ENCODE measurements at regions not wholly inside any gene's neighbourhood (a gene's known extent, or its start where the extent isn't known, plus 50 kb on each side); places are given as distances from the start of the nearest gene placed in this dataset.

GRCh38 chr13:34156841-34157365, 339.0 kb downstream of the RFC3 start:
- DNase-seq (ENCODE audit: low spot score): peak; percentile 62

DNA sequence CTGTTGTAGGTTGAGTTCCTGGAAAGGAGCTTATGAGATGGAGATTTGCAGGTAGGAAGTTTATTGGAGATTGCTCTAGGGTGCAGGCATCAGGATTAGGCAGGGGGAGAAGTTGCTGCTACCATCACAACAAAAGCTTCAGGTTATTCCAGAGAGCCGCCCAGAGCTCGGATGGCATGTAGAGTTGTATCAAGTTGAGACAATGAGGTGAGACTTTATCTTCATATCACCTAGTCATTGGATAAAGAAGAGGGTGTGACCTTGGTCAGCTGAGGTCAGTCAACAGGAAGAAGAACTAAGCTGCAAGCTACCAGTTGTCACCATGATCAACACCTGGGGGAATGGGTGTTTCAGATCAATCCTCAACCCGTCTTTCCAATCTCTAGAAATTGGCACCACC, 342.0 kb downstream of the RFC3 start:
- no peak for DNase-seq (ENCODE audit: low spot score)
- TF ChIP-seq, protein P1, sequence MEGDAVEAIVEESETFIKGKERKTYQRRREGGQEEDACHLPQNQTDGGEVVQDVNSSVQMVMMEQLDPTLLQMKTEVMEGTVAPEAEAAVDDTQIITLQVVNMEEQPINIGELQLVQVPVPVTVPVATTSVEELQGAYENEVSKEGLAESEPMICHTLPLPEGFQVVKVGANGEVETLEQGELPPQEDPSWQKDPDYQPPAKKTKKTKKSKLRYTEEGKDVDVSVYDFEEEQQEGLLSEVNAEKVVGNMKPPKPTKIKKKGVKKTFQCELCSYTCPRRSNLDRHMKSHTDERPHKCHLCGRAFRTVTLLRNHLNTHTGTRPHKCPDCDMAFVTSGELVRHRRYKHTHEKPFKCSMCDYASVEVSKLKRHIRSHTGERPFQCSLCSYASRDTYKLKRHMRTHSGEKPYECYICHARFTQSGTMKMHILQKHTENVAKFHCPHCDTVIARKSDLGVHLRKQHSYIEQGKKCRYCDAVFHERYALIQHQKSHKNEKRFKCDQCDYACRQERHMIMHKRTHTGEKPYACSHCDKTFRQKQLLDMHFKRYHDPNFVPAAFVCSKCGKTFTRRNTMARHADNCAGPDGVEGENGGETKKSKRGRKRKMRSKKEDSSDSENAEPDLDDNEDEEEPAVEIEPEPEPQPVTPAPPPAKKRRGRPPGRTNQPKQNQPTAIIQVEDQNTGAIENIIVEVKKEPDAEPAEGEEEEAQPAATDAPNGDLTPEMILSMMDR (IDR thresholded peaks at IDR 0.05; ENCODE audit: extremely low read depth, missing control alignments): no peak

More at GRCh38 chr13:34156841-34157365, 339.0 kb downstream of the RFC3 start:
- TF ChIP-seq, protein P1 (IDR thresholded peaks at IDR 0.05; ENCODE audit: extremely low read depth, missing control alignments): no peak

DNA sequence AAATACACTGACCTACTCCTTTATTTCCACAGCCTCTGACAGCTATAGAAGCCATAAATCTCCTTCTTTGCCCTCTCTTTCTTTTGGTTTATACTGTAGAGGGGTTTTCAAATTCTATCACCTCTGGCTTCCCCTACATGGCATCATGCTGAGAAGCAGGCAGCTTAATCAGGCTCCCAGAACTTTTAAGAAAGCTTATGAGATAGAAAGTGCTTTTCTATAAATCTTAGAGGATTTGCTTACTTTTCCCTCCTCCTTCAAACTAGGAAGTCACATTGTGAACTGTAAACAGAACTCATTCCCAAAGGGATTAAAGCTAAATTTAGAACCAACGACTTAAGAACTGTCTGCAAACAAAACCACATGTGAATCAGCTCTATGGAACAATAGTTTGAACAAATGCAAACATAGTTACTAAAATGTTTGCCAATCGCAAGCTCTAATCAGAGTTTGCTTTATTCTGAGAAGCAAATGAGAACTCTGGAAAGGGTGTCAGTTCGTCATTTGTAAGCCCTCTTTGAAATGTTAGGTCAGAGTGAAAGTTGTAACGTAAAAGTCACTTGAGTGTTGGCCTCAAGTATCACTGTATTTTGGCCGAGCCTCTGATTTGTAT, 344.1 kb downstream of the RFC3 start:
- TF ChIP-seq, protein P1 (IDR thresholded peaks at IDR 0.05; ENCODE audit: extremely low read depth, missing control alignments): no peak
- DNase-seq (ENCODE audit: low spot score): no peak

DNA sequence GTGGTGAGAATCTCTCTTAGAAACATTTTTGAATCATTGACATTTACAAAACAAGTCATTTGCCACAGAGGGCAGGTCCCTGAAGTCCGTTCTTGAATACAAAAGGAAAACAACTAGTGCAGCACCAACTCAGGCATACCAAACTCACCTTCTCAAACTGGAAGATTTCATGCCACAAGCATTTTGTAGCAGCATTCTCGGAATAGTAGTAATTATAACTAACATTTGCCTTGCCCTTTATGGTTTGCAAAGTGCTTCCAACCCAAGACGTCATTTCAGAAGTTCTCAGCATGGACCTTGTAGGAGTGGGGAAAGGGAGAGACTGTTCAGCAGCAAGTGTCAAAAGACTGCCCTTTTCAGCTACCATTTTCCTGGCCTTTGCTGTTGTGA, 344.6 kb downstream of the RFC3 start:
- TF ChIP-seq, protein P1 (IDR thresholded peaks at IDR 0.05; ENCODE audit: extremely low read depth, missing control alignments): no peak
- DNase-seq (ENCODE audit: low spot score): no peak

DNA sequence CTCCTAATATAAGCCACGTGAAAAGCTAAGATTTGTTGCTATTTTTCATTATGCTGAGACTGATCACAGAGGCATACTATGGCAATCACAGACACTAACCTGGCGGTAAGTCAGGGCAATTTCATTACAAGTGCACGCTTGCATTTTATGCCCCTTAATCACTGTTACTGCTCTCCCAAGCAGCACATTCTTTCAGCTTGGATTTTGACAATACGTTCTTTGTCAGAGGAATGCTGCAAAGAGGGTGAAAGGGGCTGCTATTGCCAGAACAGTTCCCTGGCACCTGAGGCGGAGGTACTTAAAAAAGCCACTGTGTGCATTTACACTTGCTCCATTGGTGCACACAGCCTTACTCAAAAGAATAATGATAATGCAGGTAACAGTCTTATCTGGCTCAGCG, 346.6 kb downstream of the RFC3 start:
- DNase-seq (ENCODE audit: low spot score): no peak
- TF ChIP-seq, protein P1 (IDR thresholded peaks at IDR 0.05; ENCODE audit: extremely low read depth, missing control alignments): no peak

DNA sequence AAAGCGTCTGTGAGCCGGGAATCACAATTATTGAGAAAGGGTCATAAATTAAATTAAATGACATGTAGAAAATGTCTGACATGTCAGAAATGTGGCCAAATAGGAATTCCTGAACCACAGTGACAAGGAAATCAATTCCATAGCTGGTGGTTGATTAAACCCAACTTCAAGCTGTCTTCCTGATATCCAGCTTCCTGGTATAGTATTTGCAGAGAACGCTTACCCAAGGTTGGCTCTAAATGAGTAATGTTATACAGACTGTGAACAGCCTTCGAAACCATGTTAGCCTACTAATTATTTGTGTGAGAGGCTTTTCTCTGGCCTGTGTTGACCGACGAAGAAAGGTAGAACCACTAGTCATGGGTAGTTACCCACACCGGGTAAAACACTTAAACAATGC, 347.2 kb downstream of the RFC3 start:
- no peak for DNase-seq (ENCODE audit: low spot score)
- TF ChIP-seq, protein P1 (IDR thresholded peaks at IDR 0.05; ENCODE audit: extremely low read depth, missing control alignments): no peak

DNA sequence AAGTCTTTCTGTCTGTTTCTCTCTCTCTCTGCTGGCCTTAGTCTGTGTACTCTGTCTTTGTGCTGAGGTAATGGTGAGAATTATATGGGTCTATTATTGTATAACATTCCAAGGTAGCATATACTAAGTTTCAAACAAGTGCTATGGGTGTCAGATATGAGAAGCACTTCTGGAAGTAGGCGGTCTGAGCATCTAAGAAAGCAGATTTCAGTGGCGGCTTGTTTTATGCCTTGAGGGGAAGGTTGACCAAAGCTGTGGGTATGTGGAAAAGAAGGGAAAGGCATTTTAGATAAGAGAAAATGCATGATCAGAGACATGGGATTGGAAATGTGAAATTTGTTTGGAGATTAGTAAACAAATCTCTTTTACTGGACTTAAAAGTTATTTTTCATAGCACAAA, 348.5 kb downstream of the RFC3 start:
- DNase-seq (ENCODE audit: low spot score): no peak
- TF ChIP-seq, protein P1 (IDR thresholded peaks at IDR 0.05; ENCODE audit: extremely low read depth, missing control alignments): no peak
